Adrenal gland (tissue), 5 donors: ENCODE measurements at regions not wholly inside any gene's neighbourhood (a gene's known extent, or its start where the extent isn't known, plus 50 kb on each side); places are given as distances from the start of the nearest gene placed in this dataset.

Source experiments
- POLR2A ChIP-seq, 2 donors: fragments of 450-650 bp; IDR thresholded peaks; one replicate each; pipeline ENCODE4 v1.6.1; 2017; ENCODE audit warnings: antibody characterized with exemption in 2 of 2, mild to moderate bottlenecking in 2 of 2, moderate library complexity in 1 of 2
- TF ChIP-seq, protein P1 (sequence below), 6 experiments: fragments of 450-650 bp in 4 of 6; fragments of 200-600 bp in 2 of 6; sonication (generic) in 1 of 6; IDR thresholded peaks; 1 replicate in 5 of 6; 2 replicates in 1 of 6; pipeline versions ENCODE4 v1.5.1 to v1.8.0; 2016 to 2021; ENCODE audit warnings: antibody characterized with exemption in 6 of 6, mild to moderate bottlenecking in 2 of 6, moderate library complexity in 1 of 6
- donor health status: DM: no; HTN: no; CAD: no.

GRCh38 chr3:163196815-163197374, 1700.3 kb downstream of the OTOL1 start:
- TF ChIP-seq, protein P1, sequence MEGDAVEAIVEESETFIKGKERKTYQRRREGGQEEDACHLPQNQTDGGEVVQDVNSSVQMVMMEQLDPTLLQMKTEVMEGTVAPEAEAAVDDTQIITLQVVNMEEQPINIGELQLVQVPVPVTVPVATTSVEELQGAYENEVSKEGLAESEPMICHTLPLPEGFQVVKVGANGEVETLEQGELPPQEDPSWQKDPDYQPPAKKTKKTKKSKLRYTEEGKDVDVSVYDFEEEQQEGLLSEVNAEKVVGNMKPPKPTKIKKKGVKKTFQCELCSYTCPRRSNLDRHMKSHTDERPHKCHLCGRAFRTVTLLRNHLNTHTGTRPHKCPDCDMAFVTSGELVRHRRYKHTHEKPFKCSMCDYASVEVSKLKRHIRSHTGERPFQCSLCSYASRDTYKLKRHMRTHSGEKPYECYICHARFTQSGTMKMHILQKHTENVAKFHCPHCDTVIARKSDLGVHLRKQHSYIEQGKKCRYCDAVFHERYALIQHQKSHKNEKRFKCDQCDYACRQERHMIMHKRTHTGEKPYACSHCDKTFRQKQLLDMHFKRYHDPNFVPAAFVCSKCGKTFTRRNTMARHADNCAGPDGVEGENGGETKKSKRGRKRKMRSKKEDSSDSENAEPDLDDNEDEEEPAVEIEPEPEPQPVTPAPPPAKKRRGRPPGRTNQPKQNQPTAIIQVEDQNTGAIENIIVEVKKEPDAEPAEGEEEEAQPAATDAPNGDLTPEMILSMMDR (IDR thresholded peaks at IDR 0.05), result no peak
- TF ChIP-seq POLR2A (IDR thresholded peaks at IDR 0.05), result no peak
